ENCODE measurements at regions not wholly inside any gene's neighbourhood (a gene's known extent, or its start where the extent isn't known, plus 50 kb on each side); places are given as distances from the start of the nearest gene placed in this dataset.

- DNase-seq (ENCODE audit: low read depth): no peak
- H3K4me3 ChIP-seq (ENCODE audit: low read depth, low read length): no peak overlapping the region
- no peak for TF ChIP-seq CTCF (conservative IDR thresholded peaks at IDR 0.05; ENCODE audit: low read depth, low read length)
Measured at GRCh38 chr16:65717846-65718245, 596.0 kb upstream of the CDH11 start.

GRCh38 chr16:65716737-65717700 lies 595.2 kb upstream of the CDH11 start:
- no peak for DNase-seq (ENCODE audit: low read depth)
- no peak for TF ChIP-seq CTCF (conservative IDR thresholded peaks at IDR 0.05; ENCODE audit: low read depth, low read length)

GRCh38 chr16:65713181-65713808 lies 591.4 kb upstream of the CDH11 start:
- no peak for DNase-seq (ENCODE audit: low read depth)
- no peak overlapping the region for H3K4me3 ChIP-seq (ENCODE audit: low read depth, low read length)
- no peak for TF ChIP-seq CTCF (conservative IDR thresholded peaks at IDR 0.05; ENCODE audit: low read depth, low read length)

More at GRCh38 chr16:65716737-65717700, 595.2 kb upstream of the CDH11 start:
- no peak overlapping the region for H3K4me3 ChIP-seq (ENCODE audit: low read depth, low read length)

- H3K4me3 ChIP-seq (ENCODE audit: low read depth, low read length): no peak overlapping the region
- DNase-seq (ENCODE audit: low read depth): no peak
- no peak for TF ChIP-seq CTCF (conservative IDR thresholded peaks at IDR 0.05; ENCODE audit: low read depth, low read length)
Measured at GRCh38 chr16:65710107-65710506, 588.2 kb upstream of the CDH11 start.

- peak; percentile 57 for TF ChIP-seq CTCF (conservative IDR thresholded peaks at IDR 0.05; ENCODE audit: low read depth, low read length)
- no peak for DNase-seq (ENCODE audit: low read depth)
- no peak overlapping the region for H3K4me3 ChIP-seq (ENCODE audit: low read depth, low read length)
Measured at GRCh38 chr16:65704866-65705265, 583.0 kb upstream of the CDH11 start.

GRCh38 chr16:65702707-65703402 lies 581.0 kb upstream of the CDH11 start:
- TF ChIP-seq CTCF (conservative IDR thresholded peaks at IDR 0.05; ENCODE audit: low read depth, low read length): no peak
- no peak for DNase-seq (ENCODE audit: low read depth)
- no peak overlapping the region for H3K4me3 ChIP-seq (ENCODE audit: low read depth, low read length)

Measured in choroid plexus epithelial cell (primary cell).